Central memory CD4-positive, alpha-beta T cell (primary cell): ENCODE measurements at regions not wholly inside any gene's neighbourhood (a gene's known extent, or its start where the extent isn't known, plus 50 kb on each side); places are given as distances from the start of the nearest gene placed in this dataset.

Experiments
- DNase-seq: peaks from one replicate; pipeline ENCODE4 v3.0.0; 2022

DNA sequence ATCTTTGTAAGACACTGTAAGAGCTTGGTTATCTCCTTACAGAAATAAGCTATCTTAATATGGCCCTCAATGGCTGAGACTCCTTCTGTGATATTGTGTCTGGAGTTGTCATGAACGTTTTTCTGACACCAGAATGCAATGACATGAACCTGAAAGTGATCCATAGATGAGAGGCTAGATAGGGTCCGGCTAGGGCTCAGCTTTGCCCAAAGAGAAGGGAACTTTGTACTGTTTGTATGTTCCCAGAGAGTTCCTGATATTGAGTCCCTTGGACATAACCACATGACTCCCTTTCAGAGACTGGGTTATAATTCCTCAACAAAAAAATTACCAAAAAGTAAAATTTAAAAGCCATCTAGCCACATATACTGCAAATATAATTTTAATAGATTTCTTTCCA is 575.8 kb upstream of the CLINT1 start:
- no peak for DNase-seq

GRCh38 chr5:158433634-158434033 is 574.7 kb upstream of the CLINT1 start:
- no peak for DNase-seq

DNA sequence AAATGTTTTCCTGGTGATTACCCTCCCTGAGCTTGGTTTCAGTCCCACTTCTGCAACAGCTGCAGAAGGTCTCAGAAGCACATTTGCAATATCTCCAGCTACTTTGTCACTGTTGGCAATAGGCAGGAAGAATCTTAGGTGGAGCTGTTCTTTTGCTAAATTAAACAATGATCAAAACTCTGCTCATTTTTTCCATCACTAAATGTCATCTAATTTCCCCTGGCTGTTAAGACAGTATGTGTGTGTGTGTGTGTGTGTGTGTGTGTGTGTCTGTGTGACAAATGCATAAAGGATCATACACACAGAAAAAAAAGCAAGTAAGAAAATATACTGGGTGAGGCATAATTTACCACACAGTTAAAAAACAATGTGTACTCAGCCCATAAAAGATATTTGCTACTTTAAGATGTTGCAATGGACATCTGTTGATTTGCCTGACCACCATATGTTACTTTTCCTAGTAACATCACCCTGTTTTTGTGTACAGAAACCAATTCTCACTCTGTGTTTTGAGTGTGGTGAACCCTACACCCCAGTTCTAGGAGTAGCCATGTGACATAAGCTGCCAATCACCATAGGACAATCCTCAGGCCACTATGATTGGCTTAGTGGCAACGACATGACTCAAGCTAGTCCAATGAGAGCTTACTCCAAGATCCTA is 572.6 kb upstream of the CLINT1 start:
- no peak for DNase-seq

DNA sequence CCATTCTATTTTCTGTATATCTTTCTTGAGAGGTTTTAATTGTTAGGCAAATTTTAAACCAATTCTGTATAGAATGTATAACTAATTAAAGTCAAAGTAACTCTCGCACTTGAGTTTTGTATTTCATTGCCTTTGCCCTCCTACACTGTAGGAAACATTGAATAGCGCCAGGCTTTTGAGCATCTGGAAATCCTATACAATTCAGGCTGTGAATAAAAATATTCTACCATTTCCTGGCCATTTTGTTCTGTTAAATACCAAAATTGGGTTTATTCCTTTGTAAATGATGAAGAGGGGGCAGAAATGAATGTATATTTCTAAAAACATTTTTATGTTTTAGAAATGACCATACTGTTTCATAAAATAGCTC is 571.8 kb upstream of the CLINT1 start:
- DNase-seq: no peak

- DNase-seq: no peak
Measured at GRCh38 chr5:158430166-158430797, 571.3 kb upstream of the CLINT1 start.

DNA sequence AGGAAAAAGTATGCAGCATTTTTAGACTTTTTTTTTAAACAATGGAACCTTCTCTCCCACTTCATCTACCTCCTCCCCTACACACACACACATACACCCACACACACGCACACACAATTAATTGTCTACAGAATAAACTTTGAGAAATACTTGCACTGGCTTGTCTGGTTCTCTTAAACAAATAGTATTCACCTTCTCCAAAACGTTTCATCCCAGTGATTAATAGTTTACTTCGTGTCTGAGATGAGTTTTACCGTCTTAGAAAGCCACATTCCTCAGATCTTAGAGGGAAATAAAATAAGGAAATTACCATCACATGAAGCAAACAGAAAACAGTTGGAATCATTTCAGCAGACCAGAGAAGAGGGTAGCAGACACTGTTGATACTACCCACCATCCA is 570.6 kb upstream of the CLINT1 start:
- no peak for DNase-seq

GRCh38 chr5:158423623-158424200 is 564.8 kb upstream of the CLINT1 start:
- DNase-seq: no peak

- no peak for DNase-seq
Measured at GRCh38 chr5:158422653-158423515, 563.9 kb upstream of the CLINT1 start.

GRCh38 chr5:158421319-158421718 is 562.4 kb upstream of the CLINT1 start:
- no peak for DNase-seq

- no peak for DNase-seq
Measured at GRCh38 chr5:158419186-158419585, 560.2 kb upstream of the CLINT1 start.

- no peak for DNase-seq
Measured at GRCh38 chr5:158414780-158415179, 555.8 kb upstream of the CLINT1 start.

DNA sequence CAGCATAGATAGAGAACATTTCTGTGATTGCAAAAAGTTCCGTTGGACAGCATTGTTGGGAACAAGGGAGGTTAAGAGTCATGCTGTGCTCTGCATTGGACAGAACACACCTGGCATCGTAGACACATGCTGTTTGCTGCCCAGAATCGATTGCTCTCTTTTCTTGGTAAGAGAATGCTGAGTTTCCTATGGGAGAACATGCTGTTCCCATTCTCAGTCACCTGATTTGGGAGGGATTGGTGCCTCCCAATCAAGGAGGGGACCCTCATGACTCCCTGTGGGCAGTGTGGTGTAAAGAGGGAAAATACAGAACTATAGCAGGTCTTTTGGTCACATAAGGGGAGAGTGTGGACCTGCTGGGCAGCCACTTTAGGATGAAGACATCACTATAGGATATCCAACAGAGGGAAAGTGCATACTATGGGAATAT is 555.4 kb upstream of the CLINT1 start:
- DNase-seq: no peak

GRCh38 chr5:158413122-158413680 is 554.3 kb upstream of the CLINT1 start:
- DNase-seq: no peak

GRCh38 chr5:158410976-158411375 is 552.0 kb upstream of the CLINT1 start:
- DNase-seq: no peak

- no peak for DNase-seq
Measured at GRCh38 chr5:158409507-158409906, 550.6 kb upstream of the CLINT1 start.

GRCh38 chr5:158407824-158408195 is 548.9 kb upstream of the CLINT1 start:
- no peak for DNase-seq

DNA sequence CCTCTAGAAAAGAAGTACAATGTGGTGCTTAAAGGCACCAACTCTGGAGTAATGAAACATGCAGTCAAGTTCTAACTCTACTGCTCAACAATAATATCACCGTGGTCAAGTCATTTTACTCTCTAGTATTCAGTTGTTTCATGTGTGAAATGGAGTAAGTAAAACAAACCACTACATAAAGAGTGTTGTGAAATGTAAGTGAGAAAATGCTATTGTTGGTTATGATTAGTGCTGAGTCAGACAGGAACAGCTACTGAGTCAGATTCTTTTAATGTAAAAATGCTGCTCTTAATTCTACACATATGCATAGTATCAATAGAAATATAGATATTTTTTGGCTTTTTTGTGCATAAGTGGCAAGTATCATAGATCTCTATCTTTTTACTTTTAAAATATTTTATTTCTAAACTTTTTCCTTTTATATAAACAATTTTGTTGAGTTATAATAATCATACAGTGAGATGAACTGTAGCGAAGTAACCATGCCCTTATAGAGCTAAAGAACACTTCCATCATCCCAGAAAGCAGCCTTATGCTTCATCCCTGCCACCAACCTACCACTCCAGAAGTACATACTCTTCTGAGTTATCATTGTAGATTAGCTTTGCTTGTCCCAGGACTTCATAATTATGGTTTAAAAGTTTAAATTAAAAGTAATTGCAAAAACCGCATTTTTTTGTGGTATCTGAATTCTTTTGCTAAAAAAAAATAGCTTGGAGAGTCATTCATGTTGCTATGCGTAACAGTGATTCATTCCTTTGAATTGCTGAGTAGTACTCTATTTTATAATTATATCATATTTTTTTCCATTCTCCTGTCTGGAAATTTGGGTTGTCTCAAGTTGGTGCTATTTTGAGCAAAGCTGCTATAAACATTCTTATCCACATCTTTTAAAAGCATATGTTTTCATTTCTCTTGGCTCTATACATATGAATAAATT is 548.2 kb upstream of the CLINT1 start:
- no peak for DNase-seq

GRCh38 chr5:158398360-158399201 is 539.6 kb upstream of the CLINT1 start:
- no peak for DNase-seq

DNA sequence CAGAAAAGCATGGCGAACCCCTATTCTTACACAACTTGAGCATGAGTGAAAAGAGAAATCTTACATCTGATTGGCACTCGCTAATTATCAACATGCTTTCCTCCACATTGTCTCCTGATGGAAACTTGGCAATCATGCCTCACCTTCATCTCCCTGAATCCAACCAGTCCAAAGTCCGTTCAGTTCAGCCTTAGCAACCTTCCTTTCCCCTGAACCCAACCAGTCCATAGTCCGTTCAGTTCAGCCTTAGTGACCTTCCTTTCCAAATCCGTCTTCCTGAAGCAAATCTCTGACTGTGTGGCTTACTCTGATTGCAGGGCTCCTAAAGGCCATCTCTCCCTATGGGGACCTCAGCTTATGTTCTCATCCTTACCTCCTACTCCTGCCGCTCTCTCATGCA is 538.3 kb upstream of the CLINT1 start:
- DNase-seq: no peak

GRCh38 chr5:158394102-158394501 is 535.2 kb upstream of the CLINT1 start:
- no peak for DNase-seq

DNA sequence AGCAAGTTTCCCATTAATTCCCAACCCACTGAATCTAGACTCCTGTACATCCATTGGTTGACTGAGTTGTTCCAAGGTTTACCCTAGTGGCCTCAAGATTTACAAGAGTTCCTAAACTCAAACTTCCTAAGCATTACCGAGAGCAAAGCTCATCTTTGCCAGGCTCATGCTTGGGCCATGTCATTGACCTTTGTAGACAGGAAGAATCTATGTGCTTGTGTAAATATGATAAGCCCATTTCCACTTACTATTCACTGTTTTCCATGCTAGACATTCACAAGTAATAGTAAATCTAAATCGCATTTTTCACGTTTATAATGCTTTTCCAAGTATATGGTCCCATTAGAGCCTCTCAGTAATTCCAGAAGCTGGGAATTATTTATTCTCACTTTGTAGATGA is 534.5 kb upstream of the CLINT1 start:
- DNase-seq: no peak
